H9 (cell line): ENCODE measurements at regions not wholly inside any gene's neighbourhood (a gene's known extent, or its start where the extent isn't known, plus 50 kb on each side); places are given as distances from the start of the nearest gene placed in this dataset.

Experiments
- DNase-seq: peaks from one replicate; pipeline ENCODE4 v3.0.0-alpha.2; 2017
- H2AFZ ChIP-seq: one replicate; pipeline ENCODE4 v1.6.1; 2013; ENCODE audit warnings: mild to moderate bottlenecking, low read length, control low read depth, moderate library complexity
- H2AK5ac ChIP-seq: 2 replicates; pipeline ENCODE4 v1.6.1; 2013; ENCODE audit warnings: low read length, control low read depth, mixed read lengths; ENCODE audit not compliant: insufficient read length
- H2BK120ac ChIP-seq: one replicate; pipeline ENCODE4 v1.6.1; 2013; ENCODE audit warnings: low read depth, mild to moderate bottlenecking, low read length, control low read depth, inconsistent platforms; ENCODE audit not compliant: poor library complexity, severe bottlenecking
- H2BK12ac ChIP-seq: 2 replicates; pipeline ENCODE4 v1.6.1; 2013; ENCODE audit warnings: low read length, control low read depth, mixed read lengths, low read depth; ENCODE audit not compliant: insufficient read length
- H2BK15ac ChIP-seq: 2 replicates; pipeline ENCODE4 v1.6.1; 2013; ENCODE audit warnings: low read depth, low read length, control low read depth
- H2BK20ac ChIP-seq: one replicate; pipeline ENCODE4 v1.6.1; 2013; ENCODE audit warnings: low read depth, mild to moderate bottlenecking, low read length, control low read depth, inconsistent platforms; ENCODE audit not compliant: poor library complexity, severe bottlenecking
- H2BK5ac ChIP-seq: 2 replicates; pipeline ENCODE4 v1.6.1; 2013; ENCODE audit warnings: low read length, control low read depth, mixed read lengths; ENCODE audit not compliant: insufficient read length
- H3K14ac ChIP-seq: 2 replicates; pipeline ENCODE4 v1.6.1; 2013; ENCODE audit warnings: low read length, control low read depth; ENCODE audit not compliant: insufficient read depth
- H3K18ac ChIP-seq: 2 replicates; pipeline ENCODE4 v1.6.1; 2013; ENCODE audit warnings: low read depth, mild to moderate bottlenecking, mixed read lengths, low read length, control low read depth; ENCODE audit not compliant: insufficient read length
- H3K23ac ChIP-seq: 2 replicates; pipeline ENCODE4 v1.6.1; 2013; ENCODE audit warnings: low read length, control low read depth, mixed read lengths, low read depth; ENCODE audit not compliant: insufficient read length
- H3K23me2 ChIP-seq: 2 replicates; pipeline ENCODE4 v1.6.1; 2013; ENCODE audit warnings: low read depth, mild to moderate bottlenecking, mixed read lengths, low read length, control low read depth; ENCODE audit not compliant: insufficient read length, poor library complexity, severe bottlenecking
- H3K27ac ChIP-seq: 2 replicates; pipeline ENCODE4 v1.5.1; 2013; ENCODE audit warnings: low read length, control low read depth, mixed read lengths, low read depth; ENCODE audit not compliant: insufficient read length
- H3K27me3 ChIP-seq: 2 replicates; pipeline ENCODE4 v1.6.1; 2013; ENCODE audit warnings: low read length, control low read depth, inconsistent platforms; ENCODE audit not compliant: insufficient read depth
- H3K4ac ChIP-seq: 2 replicates; pipeline ENCODE4 v1.6.1; 2013; ENCODE audit warnings: low read depth, mild to moderate bottlenecking, control low read depth, inconsistent platforms, low read length, moderate library complexity
- H3K4me1 ChIP-seq: 2 replicates; pipeline ENCODE4 v1.6.1; 2013; ENCODE audit warnings: low read length, control low read depth, inconsistent platforms; ENCODE audit not compliant: insufficient read depth
- H3K4me2 ChIP-seq: 2 replicates; pipeline ENCODE4 v1.6.1; 2013; ENCODE audit warnings: low read length, control low read depth, mixed read lengths; ENCODE audit not compliant: insufficient read length, insufficient read depth
- H3K56ac ChIP-seq: 2 replicates; pipeline ENCODE4 v1.6.1; 2013; ENCODE audit warnings: low read depth, mild to moderate bottlenecking, mixed read lengths, low read length, control low read depth; ENCODE audit not compliant: insufficient read length
- H3K79me1 ChIP-seq: 2 replicates; pipeline ENCODE4 v1.6.1; 2013; ENCODE audit warnings: low read depth, mild to moderate bottlenecking, moderate library complexity, low read length, control low read depth, inconsistent platforms; ENCODE audit not compliant: insufficient read depth, poor library complexity, severe bottlenecking
- H3K79me2 ChIP-seq: 2 replicates; pipeline ENCODE4 v1.6.1; 2013; ENCODE audit warnings: low read length, control low read depth, inconsistent platforms; ENCODE audit not compliant: insufficient read depth
- H3K9ac ChIP-seq: 2 replicates; pipeline ENCODE4 v1.6.1; 2013; ENCODE audit warnings: low read length, control low read depth, mixed read lengths; ENCODE audit not compliant: insufficient read length; ENCODE audit errors: extremely low read depth
- H3K9me3 ChIP-seq: one replicate; pipeline ENCODE4 v1.6.1; 2013; ENCODE audit warnings: low read depth, low read length, inconsistent platforms; ENCODE audit not compliant: control insufficient read depth
- H3T11ph ChIP-seq: one replicate; pipeline ENCODE4 v1.6.1; 2013; ENCODE audit warnings: mild to moderate bottlenecking, low read length, control low read depth, inconsistent platforms
- H4K20me1 ChIP-seq: one replicate; pipeline ENCODE4 v1.6.1; 2013; ENCODE audit not compliant: control insufficient read depth, insufficient read length, insufficient read depth
- H4K5ac ChIP-seq: 2 replicates; pipeline ENCODE4 v1.6.1; 2013; ENCODE audit warnings: low read depth, mild to moderate bottlenecking, mixed read lengths, low read length, control low read depth; ENCODE audit not compliant: insufficient read length
- H4K8ac ChIP-seq: replicated peaks from 2 replicates; pipeline ENCODE4 v1.6.1; 2013; ENCODE audit warnings: low read length, control low read depth, mixed read lengths, low read depth; ENCODE audit not compliant: insufficient read length
- H4K91ac ChIP-seq: 2 replicates; pipeline ENCODE4 v1.6.1; 2013; ENCODE audit warnings: low read depth, mild to moderate bottlenecking, moderate library complexity, mixed read lengths, low read length, control low read depth; ENCODE audit not compliant: insufficient read length
- H3K27ac Mint-ChIP-seq, 3 experiments: 2 replicates in 2 of 3; 3 replicates in 1 of 3; pipeline ENCODE4 v1.8.0; 2020 to 2021; ENCODE audit warnings: mixed read lengths in 3 of 3, mild to moderate bottlenecking in 1 of 3, moderate library complexity in 1 of 3
- H3K27me3 Mint-ChIP-seq: 2 replicates; pipeline ENCODE4 v1.8.0; 2021; ENCODE audit warnings: low read depth, mild to moderate bottlenecking, moderate library complexity, mixed read lengths
- H3K36me3 Mint-ChIP-seq, 3 experiments: 2 replicates in 2 of 3; 3 replicates in 1 of 3; pipeline ENCODE4 v1.8.0; 2020 to 2021; ENCODE audit warnings: low read depth in 3 of 3, mixed read lengths in 3 of 3; ENCODE audit not compliant: insufficient read depth in 1 of 3
- H3K4me1 Mint-ChIP-seq, 2 experiments: 2 replicates each; pipeline ENCODE4 v1.8.0; 2020; ENCODE audit warnings: mixed read lengths in 2 of 2
- H3K4me3 Mint-ChIP-seq, 2 experiments: 2 replicates in 1 of 2; 3 replicates in 1 of 2; pipeline ENCODE4 v1.8.0; 2020 to 2021; ENCODE audit warnings: mild to moderate bottlenecking in 2 of 2, mixed read lengths in 2 of 2, moderate library complexity in 1 of 2
- H3K9me3 Mint-ChIP-seq, 2 experiments: 2 replicates in 1 of 2; 3 replicates in 1 of 2; pipeline ENCODE4 v1.8.0; 2020; ENCODE audit warnings: mild to moderate bottlenecking in 2 of 2, mixed read lengths in 2 of 2, moderate library complexity in 1 of 2
- WGBS: extraction: QIAGEN DNeasy Blood & Tissue Kit; methylation state at CpG from one replicate; pipeline ENCODE4 v1.1.7; 2013; ENCODE audit warnings: missing lambda C conversion rate, low lambda C conversion rate, mixed read lengths; ENCODE audit not compliant: insufficient read length; ENCODE audit errors: extremely low coverage; 5-methylcytosine and 5-hydroxymethylcytosine counted together
- TF ChIP-seq, protein P1 (sequence below): fragments of 200-600 bp; sonication (generic); conservative IDR thresholded peaks from 3 replicates; pipeline ENCODE4 v1.8.0; 2021; ENCODE audit warnings: antibody characterized with exemption, mild to moderate bottlenecking

DNA sequence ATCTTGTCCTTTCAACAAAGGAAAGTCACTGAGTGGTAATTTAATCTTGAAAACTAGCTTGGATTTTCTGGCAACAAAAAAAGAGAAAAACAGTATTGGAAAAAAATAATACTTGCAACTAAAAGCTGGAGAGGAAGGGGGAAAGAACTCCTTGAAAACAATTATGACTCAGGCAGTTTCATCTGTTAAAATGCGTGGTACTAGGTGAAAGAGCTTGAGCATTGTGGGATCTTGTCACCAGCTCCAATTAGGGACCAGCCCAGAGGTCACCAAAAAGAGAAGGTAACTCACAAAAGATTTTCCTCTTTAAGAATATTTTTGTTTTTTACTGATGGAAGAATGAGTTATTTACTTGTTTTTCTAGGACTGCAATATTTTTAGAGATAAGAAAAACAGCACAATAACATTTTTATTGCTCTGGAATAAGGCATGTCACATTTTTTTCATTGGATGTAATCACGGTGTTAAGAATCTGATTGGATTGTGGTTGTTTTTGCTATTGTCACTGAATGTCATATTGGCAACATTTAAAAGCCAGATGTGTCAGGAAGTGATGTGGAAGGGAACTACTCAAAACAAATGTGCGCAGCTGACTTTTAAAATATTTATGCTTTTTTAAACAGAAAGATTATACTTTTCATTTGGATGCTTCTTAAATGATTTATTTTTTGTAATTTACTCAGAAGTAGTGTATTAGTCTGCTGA lies 78.5 kb upstream of the ADAMTS5 start:
- TF ChIP-seq, protein P1, sequence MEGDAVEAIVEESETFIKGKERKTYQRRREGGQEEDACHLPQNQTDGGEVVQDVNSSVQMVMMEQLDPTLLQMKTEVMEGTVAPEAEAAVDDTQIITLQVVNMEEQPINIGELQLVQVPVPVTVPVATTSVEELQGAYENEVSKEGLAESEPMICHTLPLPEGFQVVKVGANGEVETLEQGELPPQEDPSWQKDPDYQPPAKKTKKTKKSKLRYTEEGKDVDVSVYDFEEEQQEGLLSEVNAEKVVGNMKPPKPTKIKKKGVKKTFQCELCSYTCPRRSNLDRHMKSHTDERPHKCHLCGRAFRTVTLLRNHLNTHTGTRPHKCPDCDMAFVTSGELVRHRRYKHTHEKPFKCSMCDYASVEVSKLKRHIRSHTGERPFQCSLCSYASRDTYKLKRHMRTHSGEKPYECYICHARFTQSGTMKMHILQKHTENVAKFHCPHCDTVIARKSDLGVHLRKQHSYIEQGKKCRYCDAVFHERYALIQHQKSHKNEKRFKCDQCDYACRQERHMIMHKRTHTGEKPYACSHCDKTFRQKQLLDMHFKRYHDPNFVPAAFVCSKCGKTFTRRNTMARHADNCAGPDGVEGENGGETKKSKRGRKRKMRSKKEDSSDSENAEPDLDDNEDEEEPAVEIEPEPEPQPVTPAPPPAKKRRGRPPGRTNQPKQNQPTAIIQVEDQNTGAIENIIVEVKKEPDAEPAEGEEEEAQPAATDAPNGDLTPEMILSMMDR = no peak
- Mint-ChIP-seq H3K27ac (no peak overlapping the region), H3K4me1 (peaks cover 12 to 18% of the 10 kb centered on the region in 2 experiments), H3K36me3 (no peaks in the 10 kb centered on the region; a peak in 1 of 7 replicates), H3K27me3 (no peaks in the 10 kb centered on the region), H3K9me3 (peaks cover 0 to 3% of the 10 kb centered on the region in 2 experiments; a peak in 2 of 5 replicates), H3K4me3 (no peak overlapping the region)
- Histone ChIP-seq H3K9ac (no peak overlapping the region), H2BK20ac (no peak overlapping the region), H2BK12ac (no peak overlapping the region), H3K18ac (no peak overlapping the region), H3T11ph (no peak overlapping the region), H3K27ac (no peak overlapping the region), H2BK120ac (no peak overlapping the region), H3K56ac (no peak overlapping the region), H3K4me1 (no peaks in the 10 kb centered on the region), H3K9me3 (no peaks in the 10 kb centered on the region), H2BK5ac (no peak overlapping the region), H3K4me2 (no peak overlapping the region), H3K27me3 (no peaks in the 10 kb centered on the region), H2BK15ac (no peak overlapping the region), H3K23me2 (no peaks in the 10 kb centered on the region), H2AFZ (no peak overlapping the region), H3K23ac (no peak overlapping the region), H4K5ac (no peak overlapping the region), H3K4ac (no peak overlapping the region), H4K91ac (no peak overlapping the region), H4K8ac (no peak overlapping the region), H3K79me2 (no peaks in the 10 kb centered on the region), H3K14ac (no peak overlapping the region), H3K79me1 (no peaks in the 10 kb centered on the region), H4K20me1 (no peaks in the 10 kb centered on the region), H2AK5ac (no peak overlapping the region)
- no peak for DNase-seq
- WGBS = no CpG with 5 or more reads among the region's 3 CpGs
